ENCODE measurements at regions not wholly inside any gene's neighbourhood (a gene's known extent, or its start where the extent isn't known, plus 50 kb on each side); places are given as distances from the start of the nearest gene placed in this dataset.

- H3K27me3 ChIP-seq (ENCODE audit: insufficient read depth, low read length): no peaks in the 10 kb centered on the region
- H3K9ac ChIP-seq (ENCODE audit: low read length): no peak overlapping the region
- H3K36me3 Mint-ChIP-seq (ENCODE audit: low read depth, unreplicated experiment): no peaks in the 10 kb centered on the region
- TF ChIP-seq, protein P1, sequence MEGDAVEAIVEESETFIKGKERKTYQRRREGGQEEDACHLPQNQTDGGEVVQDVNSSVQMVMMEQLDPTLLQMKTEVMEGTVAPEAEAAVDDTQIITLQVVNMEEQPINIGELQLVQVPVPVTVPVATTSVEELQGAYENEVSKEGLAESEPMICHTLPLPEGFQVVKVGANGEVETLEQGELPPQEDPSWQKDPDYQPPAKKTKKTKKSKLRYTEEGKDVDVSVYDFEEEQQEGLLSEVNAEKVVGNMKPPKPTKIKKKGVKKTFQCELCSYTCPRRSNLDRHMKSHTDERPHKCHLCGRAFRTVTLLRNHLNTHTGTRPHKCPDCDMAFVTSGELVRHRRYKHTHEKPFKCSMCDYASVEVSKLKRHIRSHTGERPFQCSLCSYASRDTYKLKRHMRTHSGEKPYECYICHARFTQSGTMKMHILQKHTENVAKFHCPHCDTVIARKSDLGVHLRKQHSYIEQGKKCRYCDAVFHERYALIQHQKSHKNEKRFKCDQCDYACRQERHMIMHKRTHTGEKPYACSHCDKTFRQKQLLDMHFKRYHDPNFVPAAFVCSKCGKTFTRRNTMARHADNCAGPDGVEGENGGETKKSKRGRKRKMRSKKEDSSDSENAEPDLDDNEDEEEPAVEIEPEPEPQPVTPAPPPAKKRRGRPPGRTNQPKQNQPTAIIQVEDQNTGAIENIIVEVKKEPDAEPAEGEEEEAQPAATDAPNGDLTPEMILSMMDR (IDR thresholded peaks at IDR 0.05; ENCODE audit: insufficient read depth, low read depth, low read length): no peak
- TF ChIP-seq EZH2 (IDR thresholded peaks at IDR 0.05; ENCODE audit: insufficient read depth, low read length): no peak
- no peak overlapping the region for H2AFZ ChIP-seq (ENCODE audit: low read depth, low read length)
- H3K4me2 ChIP-seq (ENCODE audit: low read length): no peak overlapping the region
- H3K27me3 Mint-ChIP-seq (ENCODE audit: low read depth, unreplicated experiment): no peaks in the 10 kb centered on the region
- H3K27ac Mint-ChIP-seq (ENCODE audit: unreplicated experiment): no peak overlapping the region
- H3K9me3 ChIP-seq (ENCODE audit: insufficient read depth, low read depth, low read length): no peaks in the 10 kb centered on the region
- H3K4me1 Mint-ChIP-seq (ENCODE audit: low read depth, unreplicated experiment): peaks cover 4% of the 10 kb centered on the region
- no peaks in the 10 kb centered on the region for H3K4me1 ChIP-seq (ENCODE audit: insufficient read depth, low read length)
- DNase-seq (ENCODE audit: low read depth): no peak
- no peak for FAIRE-seq
- H3K4me3 Mint-ChIP-seq (ENCODE audit: unreplicated experiment): no peak overlapping the region
- H3K79me2 ChIP-seq (ENCODE audit: insufficient read depth, low read length): no peaks in the 10 kb centered on the region
- H3K36me3 ChIP-seq (ENCODE audit: insufficient read depth, low read length): no peaks in the 10 kb centered on the region
- H4K20me1 ChIP-seq (ENCODE audit: insufficient read depth, low read length): no peaks in the 10 kb centered on the region
- no peak overlapping the region for H3K4me3 ChIP-seq (ENCODE audit: insufficient read depth, low read depth, low read length)
- no peak overlapping the region for H3K27ac ChIP-seq (ENCODE audit: low read depth, low read length)
- no peaks in the 10 kb centered on the region for H3K9me3 Mint-ChIP-seq (ENCODE audit: unreplicated experiment)
Measured at GRCh38 chr13:76768384-76768783, 117.8 kb downstream of the KCTD12 start.

DNA sequence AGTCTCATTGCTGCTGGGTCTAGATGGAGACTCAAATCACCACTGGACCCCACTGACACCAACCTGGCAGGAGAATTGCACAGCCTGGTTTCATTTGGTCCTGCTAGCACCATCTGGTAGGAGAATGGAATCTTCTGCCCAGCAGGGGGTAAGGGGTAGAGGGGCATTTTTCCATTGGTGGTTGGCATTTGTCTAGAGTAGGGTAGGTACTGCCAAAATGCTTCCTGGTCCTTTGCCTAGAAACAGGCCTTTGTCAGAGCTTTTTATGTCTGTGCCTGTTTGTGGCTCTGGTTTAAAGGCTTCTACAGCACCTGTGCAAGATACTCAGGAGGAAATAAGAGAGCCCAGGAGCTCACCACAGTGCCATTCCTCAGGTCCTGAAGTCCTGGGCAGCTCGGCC lies 121.3 kb downstream of the KCTD12 start:
- H3K79me2 ChIP-seq (ENCODE audit: insufficient read depth, low read length): no peaks in the 10 kb centered on the region
- no peak overlapping the region for H3K27ac Mint-ChIP-seq (ENCODE audit: unreplicated experiment)
- H3K9ac ChIP-seq (ENCODE audit: low read length): no peak overlapping the region
- no peaks in the 10 kb centered on the region for H3K36me3 Mint-ChIP-seq (ENCODE audit: low read depth, unreplicated experiment)
- FAIRE-seq: no peak
- H3K9me3 ChIP-seq (ENCODE audit: insufficient read depth, low read depth, low read length): no peaks in the 10 kb centered on the region
- H2AFZ ChIP-seq (ENCODE audit: low read depth, low read length): no peak overlapping the region
- H3K4me1 ChIP-seq (ENCODE audit: insufficient read depth, low read length): no peaks in the 10 kb centered on the region
- H3K9me3 Mint-ChIP-seq (ENCODE audit: unreplicated experiment): no peaks in the 10 kb centered on the region
- H3K36me3 ChIP-seq (ENCODE audit: insufficient read depth, low read length): no peaks in the 10 kb centered on the region
- H3K27ac ChIP-seq (ENCODE audit: low read depth, low read length): no peak overlapping the region
- H3K27me3 ChIP-seq (ENCODE audit: insufficient read depth, low read length): no peaks in the 10 kb centered on the region
- H3K4me2 ChIP-seq (ENCODE audit: low read length): no peak overlapping the region
- TF ChIP-seq EZH2 (IDR thresholded peaks at IDR 0.05; ENCODE audit: insufficient read depth, low read length): no peak
- TF ChIP-seq, protein P1 (IDR thresholded peaks at IDR 0.05; ENCODE audit: insufficient read depth, low read depth, low read length): no peak
- H4K20me1 ChIP-seq (ENCODE audit: insufficient read depth, low read length): no peaks in the 10 kb centered on the region
- no peak for DNase-seq (ENCODE audit: low read depth)
- H3K4me3 Mint-ChIP-seq (ENCODE audit: unreplicated experiment): no peak overlapping the region
- H3K27me3 Mint-ChIP-seq (ENCODE audit: low read depth, unreplicated experiment): no peaks in the 10 kb centered on the region
- peaks cover 4% of the 10 kb centered on the region for H3K4me1 Mint-ChIP-seq (ENCODE audit: low read depth, unreplicated experiment)
- H3K4me3 ChIP-seq (ENCODE audit: insufficient read depth, low read depth, low read length): no peak overlapping the region

DNA sequence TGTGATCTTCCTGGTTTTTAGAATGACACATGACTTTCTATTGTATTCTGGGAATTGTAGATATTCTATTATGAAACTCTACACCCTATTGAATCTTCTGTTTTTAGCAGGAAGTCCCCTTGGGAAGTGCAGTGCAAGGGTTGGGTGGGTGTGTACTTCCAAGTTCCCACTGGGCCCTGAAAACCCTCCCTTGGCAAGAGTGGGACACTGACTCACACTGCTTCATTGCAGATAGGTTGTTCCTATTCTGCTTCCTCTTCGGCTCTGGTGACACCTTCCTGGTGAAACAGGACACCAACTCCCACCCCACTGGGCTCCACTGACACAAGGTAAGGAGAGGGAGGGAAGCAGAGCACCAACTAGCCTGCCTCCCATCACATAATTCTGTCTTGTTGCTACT lies 121.8 kb downstream of the KCTD12 start:
- no peak for FAIRE-seq
- H3K27me3 ChIP-seq (ENCODE audit: insufficient read depth, low read length): no peaks in the 10 kb centered on the region
- no peak overlapping the region for H3K27ac ChIP-seq (ENCODE audit: low read depth, low read length)
- no peaks in the 10 kb centered on the region for H3K36me3 Mint-ChIP-seq (ENCODE audit: low read depth, unreplicated experiment)
- no peaks in the 10 kb centered on the region for H3K9me3 ChIP-seq (ENCODE audit: insufficient read depth, low read depth, low read length)
- no peaks in the 10 kb centered on the region for H3K79me2 ChIP-seq (ENCODE audit: insufficient read depth, low read length)
- H3K4me2 ChIP-seq (ENCODE audit: low read length): no peak overlapping the region
- H3K36me3 ChIP-seq (ENCODE audit: insufficient read depth, low read length): no peaks in the 10 kb centered on the region
- H3K9ac ChIP-seq (ENCODE audit: low read length): no peak overlapping the region
- H3K4me1 Mint-ChIP-seq (ENCODE audit: low read depth, unreplicated experiment): peaks cover 3% of the 10 kb centered on the region
- H3K4me1 ChIP-seq (ENCODE audit: insufficient read depth, low read length): no peaks in the 10 kb centered on the region
- H3K27ac Mint-ChIP-seq (ENCODE audit: unreplicated experiment): no peak overlapping the region
- H4K20me1 ChIP-seq (ENCODE audit: insufficient read depth, low read length): no peaks in the 10 kb centered on the region
- TF ChIP-seq EZH2 (IDR thresholded peaks at IDR 0.05; ENCODE audit: insufficient read depth, low read length): no peak
- TF ChIP-seq, protein P1 (IDR thresholded peaks at IDR 0.05; ENCODE audit: insufficient read depth, low read depth, low read length): no peak
- no peak overlapping the region for H3K4me3 ChIP-seq (ENCODE audit: insufficient read depth, low read depth, low read length)
- no peak overlapping the region for H3K4me3 Mint-ChIP-seq (ENCODE audit: unreplicated experiment)
- no peaks in the 10 kb centered on the region for H3K27me3 Mint-ChIP-seq (ENCODE audit: low read depth, unreplicated experiment)
- DNase-seq (ENCODE audit: low read depth): no peak
- no peak overlapping the region for H2AFZ ChIP-seq (ENCODE audit: low read depth, low read length)
- no peaks in the 10 kb centered on the region for H3K9me3 Mint-ChIP-seq (ENCODE audit: unreplicated experiment)
